ENCODE measurements at regions not wholly inside any gene's neighbourhood (a gene's known extent, or its start where the extent isn't known, plus 50 kb on each side); places are given as distances from the start of the nearest gene placed in this dataset.

- H2AFZ ChIP-seq (ENCODE audit: low read length), result no peak overlapping the region
- no peaks in the 10 kb centered on the region for H4K20me1 ChIP-seq (ENCODE audit: control insufficient read depth, extremely low read depth, insufficient read depth, low read length)
- no peak overlapping the region for H3K4me2 ChIP-seq (ENCODE audit: extremely low read depth, insufficient read depth, low read length)
- no peak for DNase-seq (ENCODE audit: low read depth in 2 of 2)
- no peaks in the 10 kb centered on the region for H3K9me3 ChIP-seq (ENCODE audit: control insufficient read depth, insufficient read depth, low read depth, low read length)
- no peaks in the 10 kb centered on the region for H3K4me1 ChIP-seq (ENCODE audit: control insufficient read depth, extremely low read depth, insufficient read depth, low read length)
- no peak overlapping the region for H3K27ac ChIP-seq (ENCODE audit: insufficient read depth, low read length)
- H3K36me3 ChIP-seq (ENCODE audit: control insufficient read depth, insufficient read depth, low read length), result no peaks in the 10 kb centered on the region
- H3K27me3 ChIP-seq (ENCODE audit: control insufficient read depth, insufficient read depth, low read length), result no peaks in the 10 kb centered on the region
- TF ChIP-seq, protein P1, sequence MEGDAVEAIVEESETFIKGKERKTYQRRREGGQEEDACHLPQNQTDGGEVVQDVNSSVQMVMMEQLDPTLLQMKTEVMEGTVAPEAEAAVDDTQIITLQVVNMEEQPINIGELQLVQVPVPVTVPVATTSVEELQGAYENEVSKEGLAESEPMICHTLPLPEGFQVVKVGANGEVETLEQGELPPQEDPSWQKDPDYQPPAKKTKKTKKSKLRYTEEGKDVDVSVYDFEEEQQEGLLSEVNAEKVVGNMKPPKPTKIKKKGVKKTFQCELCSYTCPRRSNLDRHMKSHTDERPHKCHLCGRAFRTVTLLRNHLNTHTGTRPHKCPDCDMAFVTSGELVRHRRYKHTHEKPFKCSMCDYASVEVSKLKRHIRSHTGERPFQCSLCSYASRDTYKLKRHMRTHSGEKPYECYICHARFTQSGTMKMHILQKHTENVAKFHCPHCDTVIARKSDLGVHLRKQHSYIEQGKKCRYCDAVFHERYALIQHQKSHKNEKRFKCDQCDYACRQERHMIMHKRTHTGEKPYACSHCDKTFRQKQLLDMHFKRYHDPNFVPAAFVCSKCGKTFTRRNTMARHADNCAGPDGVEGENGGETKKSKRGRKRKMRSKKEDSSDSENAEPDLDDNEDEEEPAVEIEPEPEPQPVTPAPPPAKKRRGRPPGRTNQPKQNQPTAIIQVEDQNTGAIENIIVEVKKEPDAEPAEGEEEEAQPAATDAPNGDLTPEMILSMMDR (conservative IDR thresholded peaks at IDR 0.05 in 1 of 2, IDR thresholded peaks at IDR 0.05 in 1 of 2; ENCODE audit: low read depth in 1 of 2, low read length in 2 of 2), result no peak
- TF ChIP-seq EZH2 (IDR thresholded peaks at IDR 0.05; ENCODE audit: low read length, missing control alignments), result no peak
- H3K4me3 ChIP-seq (replicated peaks in 1 of 4; ENCODE audit: control extremely low read depth in 1 of 4, insufficient read depth in 1 of 4, low read depth in 3 of 4, low read length in 4 of 4), result no peak overlapping the region
- H3K79me2 ChIP-seq (ENCODE audit: control insufficient read depth, insufficient read depth, low read length), result no peaks in the 10 kb centered on the region
- H3K9ac ChIP-seq (ENCODE audit: insufficient read depth, low read length), result no peak overlapping the region
These were observed 501.7 kb upstream of the POT1 start for GRCh38 chr7:125431349-125431748.

DNA sequence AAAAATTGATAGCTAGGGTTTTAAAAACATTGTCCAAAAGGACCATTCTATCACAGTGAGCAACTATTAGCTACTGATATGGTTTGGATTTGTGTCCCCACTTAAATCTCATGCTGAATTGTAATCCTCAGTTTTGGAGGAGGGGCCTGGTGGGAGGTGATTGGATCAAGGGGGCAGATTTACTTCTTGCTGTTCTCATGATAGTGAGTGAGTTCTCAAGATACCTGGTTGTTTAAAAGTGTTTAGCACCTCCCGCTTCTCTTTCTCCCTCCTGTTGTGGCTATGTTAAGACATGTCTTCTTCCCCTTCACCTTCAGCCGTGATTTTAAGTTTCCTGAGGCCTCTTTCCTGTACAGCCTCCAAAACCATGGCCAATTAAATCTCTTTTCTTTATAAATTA, 500.4 kb upstream of the POT1 start:
- no peak for DNase-seq (ENCODE audit: low read depth in 2 of 2)
- no peaks in the 10 kb centered on the region for H3K36me3 ChIP-seq (ENCODE audit: control insufficient read depth, insufficient read depth, low read length)
- TF ChIP-seq, protein P1 (conservative IDR thresholded peaks at IDR 0.05 in 1 of 2, IDR thresholded peaks at IDR 0.05 in 1 of 2; ENCODE audit: low read depth in 1 of 2, low read length in 2 of 2), result no peak
- no peak for TF ChIP-seq EZH2 (IDR thresholded peaks at IDR 0.05; ENCODE audit: low read length, missing control alignments)
- H3K9ac ChIP-seq (ENCODE audit: insufficient read depth, low read length), result no peak overlapping the region
- H3K27ac ChIP-seq (ENCODE audit: insufficient read depth, low read length), result no peak overlapping the region
- H3K4me2 ChIP-seq (ENCODE audit: extremely low read depth, insufficient read depth, low read length), result no peak overlapping the region
- H3K27me3 ChIP-seq (ENCODE audit: control insufficient read depth, insufficient read depth, low read length), result no peaks in the 10 kb centered on the region
- H3K4me1 ChIP-seq (ENCODE audit: control insufficient read depth, extremely low read depth, insufficient read depth, low read length), result no peaks in the 10 kb centered on the region
- H3K79me2 ChIP-seq (ENCODE audit: control insufficient read depth, insufficient read depth, low read length), result no peaks in the 10 kb centered on the region
- no peaks in the 10 kb centered on the region for H4K20me1 ChIP-seq (ENCODE audit: control insufficient read depth, extremely low read depth, insufficient read depth, low read length)
- H3K4me3 ChIP-seq (replicated peaks in 1 of 4; ENCODE audit: control extremely low read depth in 1 of 4, insufficient read depth in 1 of 4, low read depth in 3 of 4, low read length in 4 of 4), result no peak overlapping the region
- no peak overlapping the region for H2AFZ ChIP-seq (ENCODE audit: low read length)
- H3K9me3 ChIP-seq (ENCODE audit: control insufficient read depth, insufficient read depth, low read depth, low read length), result no peaks in the 10 kb centered on the region

DNA sequence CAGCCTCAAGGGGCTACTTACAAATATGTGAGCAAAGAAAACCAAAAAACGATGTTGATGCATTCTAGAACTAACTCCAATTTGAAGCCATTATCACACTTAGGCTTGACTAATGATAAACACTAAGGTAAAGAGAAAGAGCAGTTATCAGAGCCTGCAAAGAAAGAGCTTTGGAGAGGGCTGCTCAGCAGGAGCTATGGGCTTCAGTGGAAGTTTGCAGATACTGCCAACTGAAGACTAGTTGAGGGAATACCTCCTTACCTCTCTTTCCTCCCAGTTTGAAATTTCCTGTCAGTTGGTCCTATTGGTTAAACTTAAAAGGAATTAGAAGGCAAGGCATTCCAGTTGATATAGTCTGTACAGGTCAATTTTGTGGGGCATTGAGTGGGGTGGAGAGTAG, 498.1 kb upstream of the POT1 start:
- Histone ChIP-seq H3K4me3 (replicated peaks in 1 of 4; ENCODE audit: control extremely low read depth in 1 of 4, insufficient read depth in 1 of 4, low read depth in 3 of 4, low read length in 4 of 4) (no peak overlapping the region), H3K36me3 (ENCODE audit: control insufficient read depth, insufficient read depth, low read length) (no peaks in the 10 kb centered on the region), H3K4me2 (ENCODE audit: extremely low read depth, insufficient read depth, low read length) (no peak overlapping the region), H3K27ac (ENCODE audit: insufficient read depth, low read length) (no peak overlapping the region), H3K9ac (ENCODE audit: insufficient read depth, low read length) (no peak overlapping the region), H3K79me2 (ENCODE audit: control insufficient read depth, insufficient read depth, low read length) (no peaks in the 10 kb centered on the region), H4K20me1 (ENCODE audit: control insufficient read depth, extremely low read depth, insufficient read depth, low read length) (no peaks in the 10 kb centered on the region), H3K9me3 (ENCODE audit: control insufficient read depth, insufficient read depth, low read depth, low read length) (no peaks in the 10 kb centered on the region), H3K4me1 (ENCODE audit: control insufficient read depth, extremely low read depth, insufficient read depth, low read length) (no peaks in the 10 kb centered on the region), H3K27me3 (ENCODE audit: control insufficient read depth, insufficient read depth, low read length) (no peaks in the 10 kb centered on the region), H2AFZ (ENCODE audit: low read length) (no peak overlapping the region)
- no peak for TF ChIP-seq EZH2 (IDR thresholded peaks at IDR 0.05; ENCODE audit: low read length, missing control alignments)
- DNase-seq (ENCODE audit: low read depth in 2 of 2), result no peak

Data from fibroblast of lung (primary cell).